ENCODE measurements at regions not wholly inside any gene's neighbourhood (a gene's known extent, or its start where the extent isn't known, plus 50 kb on each side); places are given as distances from the start of the nearest gene placed in this dataset.

DNA sequence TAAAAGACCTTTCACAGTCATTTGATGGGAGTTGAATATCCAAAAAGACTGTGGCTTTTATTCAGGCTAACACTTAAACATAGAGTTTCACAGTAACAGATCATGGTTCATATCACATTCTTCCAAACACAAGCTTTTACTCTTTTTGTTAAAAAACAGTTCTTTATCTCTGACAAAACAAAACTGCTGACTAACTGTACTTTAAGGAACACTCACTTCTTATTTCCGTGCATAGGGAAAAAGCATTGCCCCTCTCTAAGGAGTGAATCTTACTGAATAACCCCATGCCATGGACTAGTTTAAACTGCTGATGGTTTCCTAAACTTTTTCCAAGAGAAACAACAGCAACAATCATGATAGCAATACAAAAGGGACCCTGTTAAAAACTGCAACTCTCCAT lies 297.0 kb upstream of the INTU start:
- TF ChIP-seq, protein P1, sequence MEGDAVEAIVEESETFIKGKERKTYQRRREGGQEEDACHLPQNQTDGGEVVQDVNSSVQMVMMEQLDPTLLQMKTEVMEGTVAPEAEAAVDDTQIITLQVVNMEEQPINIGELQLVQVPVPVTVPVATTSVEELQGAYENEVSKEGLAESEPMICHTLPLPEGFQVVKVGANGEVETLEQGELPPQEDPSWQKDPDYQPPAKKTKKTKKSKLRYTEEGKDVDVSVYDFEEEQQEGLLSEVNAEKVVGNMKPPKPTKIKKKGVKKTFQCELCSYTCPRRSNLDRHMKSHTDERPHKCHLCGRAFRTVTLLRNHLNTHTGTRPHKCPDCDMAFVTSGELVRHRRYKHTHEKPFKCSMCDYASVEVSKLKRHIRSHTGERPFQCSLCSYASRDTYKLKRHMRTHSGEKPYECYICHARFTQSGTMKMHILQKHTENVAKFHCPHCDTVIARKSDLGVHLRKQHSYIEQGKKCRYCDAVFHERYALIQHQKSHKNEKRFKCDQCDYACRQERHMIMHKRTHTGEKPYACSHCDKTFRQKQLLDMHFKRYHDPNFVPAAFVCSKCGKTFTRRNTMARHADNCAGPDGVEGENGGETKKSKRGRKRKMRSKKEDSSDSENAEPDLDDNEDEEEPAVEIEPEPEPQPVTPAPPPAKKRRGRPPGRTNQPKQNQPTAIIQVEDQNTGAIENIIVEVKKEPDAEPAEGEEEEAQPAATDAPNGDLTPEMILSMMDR (IDR thresholded peaks at IDR 0.05; ENCODE audit: insufficient read depth, low read length) = no peak
- TF ChIP-seq SPI1 (IDR thresholded peaks at IDR 0.05; ENCODE audit: borderline replicate concordance, low read depth) (no peak), POLR2AphosphoS5 (IDR thresholded peaks at IDR 0.05; ENCODE audit: low read depth) (no peak), GABPA (IDR thresholded peaks at IDR 0.05; ENCODE audit: low read depth) (no peak)
- TF ChIP-seq, protein P2, sequence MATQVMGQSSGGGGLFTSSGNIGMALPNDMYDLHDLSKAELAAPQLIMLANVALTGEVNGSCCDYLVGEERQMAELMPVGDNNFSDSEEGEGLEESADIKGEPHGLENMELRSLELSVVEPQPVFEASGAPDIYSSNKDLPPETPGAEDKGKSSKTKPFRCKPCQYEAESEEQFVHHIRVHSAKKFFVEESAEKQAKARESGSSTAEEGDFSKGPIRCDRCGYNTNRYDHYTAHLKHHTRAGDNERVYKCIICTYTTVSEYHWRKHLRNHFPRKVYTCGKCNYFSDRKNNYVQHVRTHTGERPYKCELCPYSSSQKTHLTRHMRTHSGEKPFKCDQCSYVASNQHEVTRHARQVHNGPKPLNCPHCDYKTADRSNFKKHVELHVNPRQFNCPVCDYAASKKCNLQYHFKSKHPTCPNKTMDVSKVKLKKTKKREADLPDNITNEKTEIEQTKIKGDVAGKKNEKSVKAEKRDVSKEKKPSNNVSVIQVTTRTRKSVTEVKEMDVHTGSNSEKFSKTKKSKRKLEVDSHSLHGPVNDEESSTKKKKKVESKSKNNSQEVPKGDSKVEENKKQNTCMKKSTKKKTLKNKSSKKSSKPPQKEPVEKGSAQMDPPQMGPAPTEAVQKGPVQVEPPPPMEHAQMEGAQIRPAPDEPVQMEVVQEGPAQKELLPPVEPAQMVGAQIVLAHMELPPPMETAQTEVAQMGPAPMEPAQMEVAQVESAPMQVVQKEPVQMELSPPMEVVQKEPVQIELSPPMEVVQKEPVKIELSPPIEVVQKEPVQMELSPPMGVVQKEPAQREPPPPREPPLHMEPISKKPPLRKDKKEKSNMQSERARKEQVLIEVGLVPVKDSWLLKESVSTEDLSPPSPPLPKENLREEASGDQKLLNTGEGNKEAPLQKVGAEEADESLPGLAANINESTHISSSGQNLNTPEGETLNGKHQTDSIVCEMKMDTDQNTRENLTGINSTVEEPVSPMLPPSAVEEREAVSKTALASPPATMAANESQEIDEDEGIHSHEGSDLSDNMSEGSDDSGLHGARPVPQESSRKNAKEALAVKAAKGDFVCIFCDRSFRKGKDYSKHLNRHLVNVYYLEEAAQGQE (IDR thresholded peaks at IDR 0.05; ENCODE audit: insufficient replicate concordance, low read depth) = no peak

Data from HL-60 (cell line).